Erythroblast (primary cell): ENCODE measurements at regions not wholly inside any gene's neighbourhood (a gene's known extent, or its start where the extent isn't known, plus 50 kb on each side); places are given as distances from the start of the nearest gene placed in this dataset.

ENCODE experiments used
- GATA1 ChIP-seq: IDR thresholded peaks from 2 replicates; pipeline ENCODE4 v1.6.1; 2011; ENCODE audit warnings: low read depth, mild to moderate bottlenecking, control low read depth, low read length, moderate library complexity
- POLR2A ChIP-seq: IDR thresholded peaks from 2 replicates; pipeline ENCODE4 v1.6.1; 2011; ENCODE audit warnings: mild to moderate bottlenecking, low read length

- TF ChIP-seq POLR2A (no peak), GATA1 (no peak)
Measured at GRCh38 chr9:124198948-124199347, 58.8 kb upstream of the NEK6 start.
